Natural killer cell (primary cell): ENCODE measurements at regions not wholly inside any gene's neighbourhood (a gene's known extent, or its start where the extent isn't known, plus 50 kb on each side); places are given as distances from the start of the nearest gene placed in this dataset.

Experiments used
- ATAC-seq, 3 donors: fragments of 150-1000 bp in 2 of 3; fragments of 200-7000 bp in 1 of 3; cut with Tn5 transposase; 1 replicate in 1 of 3; 2 replicates in 2 of 3; pipeline ENCODE4 v1.10.0; 2021; ENCODE audit warnings: mild to moderate bottlenecking in 2 of 3, moderate library complexity in 2 of 3
- DNase-seq, 2 donors: peaks; one replicate each; pipeline versions ENCODE4 v3.0.0 to v3.0.0-alpha.2; 2013 to 2021; ENCODE audit warnings: mixed read lengths in 1 of 2
- H3K27ac ChIP-seq: one replicate; pipeline ENCODE4 v1.5.1; 2013; ENCODE audit warnings: mild to moderate bottlenecking, low read length
- H3K27me3 ChIP-seq: one replicate; pipeline ENCODE4 v1.6.1; 2013; ENCODE audit warnings: low read length; ENCODE audit not compliant: control insufficient read depth, insufficient read depth
- H3K36me3 ChIP-seq: one replicate; pipeline ENCODE4 v1.6.1; 2013; ENCODE audit warnings: low read length; ENCODE audit not compliant: control insufficient read depth, insufficient read depth
- H3K4me1 ChIP-seq: one replicate; pipeline ENCODE4 v1.6.1; 2013; ENCODE audit warnings: low read length; ENCODE audit not compliant: control insufficient read depth, insufficient read depth
- H3K4me3 ChIP-seq: one replicate; pipeline ENCODE4 v1.5.1; 2013; ENCODE audit warnings: low read length
- H3K9me3 ChIP-seq: one replicate; pipeline ENCODE4 v1.6.1; 2013; ENCODE audit warnings: low read length; ENCODE audit not compliant: control insufficient read depth, insufficient read depth
- H3K27ac Mint-ChIP-seq, 2 donors: one replicate each; pipeline ENCODE4 v1.8.0; 2022; ENCODE audit warnings: mild to moderate bottlenecking in 2 of 2, mixed read lengths in 2 of 2, moderate library complexity in 1 of 2
- H3K27me3 Mint-ChIP-seq, 2 donors: one replicate each; pipeline ENCODE4 v1.8.0; 2022; ENCODE audit warnings: low read depth in 2 of 2, mixed read lengths in 2 of 2
- H3K36me3 Mint-ChIP-seq: one replicate; pipeline ENCODE4 v1.8.0; 2022; ENCODE audit warnings: mixed read lengths
- H3K4me1 Mint-ChIP-seq, 2 donors: one replicate each; pipeline ENCODE4 v1.8.0; 2022; ENCODE audit warnings: mixed read lengths in 2 of 2
- H3K4me3 Mint-ChIP-seq: one replicate; pipeline ENCODE4 v1.8.0; 2022; ENCODE audit warnings: mild to moderate bottlenecking, moderate library complexity, mixed read lengths
- H3K9me3 Mint-ChIP-seq, 2 donors: one replicate each; pipeline ENCODE4 v1.8.0; 2022; ENCODE audit warnings: mixed read lengths in 2 of 2
- CTCF ChIP-seq: fragments of 200-600 bp; IDR thresholded peaks from one replicate; pipeline ENCODE4 v1.8.0; 2022; ENCODE audit warnings: antibody characterized with exemption
- WGBS: methylation state at CpG from one replicate; pipeline ENCODE4 v1.1.7; 2013; ENCODE audit warnings: missing lambda C conversion rate; ENCODE audit not compliant: insufficient coverage; 5-methylcytosine and 5-hydroxymethylcytosine counted together
- intact Hi-C: fragments of 100-400 bp; cut with micrococcal nuclease; formaldehyde crosslinking; loops from one replicate; pipeline ENCODE4 v1.14.2; 2022

DNA sequence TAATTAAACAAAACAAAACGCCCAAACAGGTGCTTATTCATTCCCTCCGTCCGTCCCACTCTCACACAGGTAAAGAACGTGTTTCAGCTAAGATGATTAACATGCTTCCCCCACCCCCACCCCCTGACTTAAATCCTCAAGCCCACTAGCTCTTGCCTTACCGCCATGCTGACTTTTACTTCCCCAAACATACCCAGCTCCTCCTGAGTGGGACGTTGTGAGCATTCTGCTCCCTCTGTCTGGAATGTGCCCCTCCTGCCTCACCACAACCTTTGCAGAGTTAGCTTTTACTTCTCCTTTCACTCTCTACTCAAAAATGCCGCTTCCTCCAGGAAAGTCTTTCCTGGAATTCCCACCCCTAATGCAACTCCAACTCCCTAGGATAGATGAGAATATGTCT is 774.0 kb upstream of the RBFOX1 start:
- no peaks in the 10 kb centered on the region for H3K27me3 Mint-ChIP-seq
- H3K9me3 Mint-ChIP-seq: peaks cover 2 to 13% of the 10 kb centered on the region in 2 donors
- H3K4me3 Mint-ChIP-seq: no peak overlapping the region
- H3K36me3 Mint-ChIP-seq: no peaks in the 10 kb centered on the region
- DNase-seq (no peak), ATAC-seq (no peak)
- no peak for TF ChIP-seq CTCF
- Histone ChIP-seq H3K4me1 (no peaks in the 10 kb centered on the region), H3K27ac (no peak overlapping the region), H3K36me3 (no peaks in the 10 kb centered on the region), H3K27me3 (no peaks in the 10 kb centered on the region), H3K9me3 (no peaks in the 10 kb centered on the region), H3K4me3 (no peak overlapping the region)
- no peak overlapping the region for H3K27ac Mint-ChIP-seq
- 12% methylated on average over 7 of the region's 7 CpGs for WGBS
- H3K4me1 Mint-ChIP-seq: no peaks in the 10 kb centered on the region
- intact Hi-C loops: no loop called here

GRCh38 chr16:6558126-6558525 is 774.5 kb upstream of the RBFOX1 start:
- H3K9me3 ChIP-seq: no peaks in the 10 kb centered on the region
- H3K27me3 ChIP-seq: no peaks in the 10 kb centered on the region
- DNase-seq (no peak), ATAC-seq (no peak)
- H3K4me3 Mint-ChIP-seq: no peak overlapping the region
- intact Hi-C loops: no loop called here
- 11% methylated on average over 8 of the region's 8 CpGs for WGBS
- H3K36me3 Mint-ChIP-seq: no peaks in the 10 kb centered on the region
- H3K9me3 Mint-ChIP-seq: peaks cover 5 to 15% of the 10 kb centered on the region in 2 donors
- no peaks in the 10 kb centered on the region for H3K36me3 ChIP-seq
- no peak overlapping the region for H3K27ac Mint-ChIP-seq
- H3K4me1 ChIP-seq: no peaks in the 10 kb centered on the region
- no peaks in the 10 kb centered on the region for H3K27me3 Mint-ChIP-seq
- no peaks in the 10 kb centered on the region for H3K4me1 Mint-ChIP-seq
- no peak for TF ChIP-seq CTCF
- no peak overlapping the region for H3K4me3 ChIP-seq
- no peak overlapping the region for H3K27ac ChIP-seq

- Histone ChIP-seq H3K36me3 (no peaks in the 10 kb centered on the region), H3K4me3 (no peak overlapping the region), H3K27me3 (no peaks in the 10 kb centered on the region), H3K4me1 (no peaks in the 10 kb centered on the region), H3K27ac (no peak overlapping the region), H3K9me3 (no peaks in the 10 kb centered on the region)
- H3K27me3 Mint-ChIP-seq: no peaks in the 10 kb centered on the region
- 60% methylated on average over 8 of the region's 11 CpGs for WGBS
- DNase-seq: no peak
- TF ChIP-seq CTCF: no peak
- no peak overlapping the region for H3K4me3 Mint-ChIP-seq
- no peak for ATAC-seq
- no peaks in the 10 kb centered on the region for H3K36me3 Mint-ChIP-seq
- intact Hi-C loops: no loop called here
- H3K27ac Mint-ChIP-seq: no peak overlapping the region
- H3K4me1 Mint-ChIP-seq: no peaks in the 10 kb centered on the region
- peaks cover 3 to 13% of the 10 kb centered on the region in 2 donors for H3K9me3 Mint-ChIP-seq
Observed at GRCh38 chr16:6557353-6558023, 775.2 kb upstream of the RBFOX1 start.

DNA sequence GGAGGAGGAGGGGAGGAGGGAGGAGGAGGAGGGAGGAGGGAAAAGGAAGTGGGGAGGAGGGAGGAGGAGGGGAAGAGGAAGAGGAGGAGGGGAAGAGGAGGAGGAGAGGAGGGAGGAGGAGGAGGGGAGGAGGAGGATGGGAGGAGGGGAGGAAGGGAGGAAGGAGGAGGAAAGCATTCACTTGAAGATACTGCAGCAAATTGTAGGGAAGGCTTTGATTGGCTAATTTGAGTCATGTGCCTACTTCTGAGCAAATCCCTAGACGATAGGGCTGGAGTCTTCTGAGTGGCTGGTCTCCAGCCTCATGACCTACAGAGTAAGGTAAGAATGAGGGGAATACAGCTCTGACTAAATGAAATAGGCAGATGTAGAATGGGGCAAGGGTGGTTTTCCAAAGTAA is 783.2 kb upstream of the RBFOX1 start:
- no peaks in the 10 kb centered on the region for H3K36me3 Mint-ChIP-seq
- no peak overlapping the region for H3K27ac Mint-ChIP-seq
- no peak for TF ChIP-seq CTCF
- no peak overlapping the region for H3K4me3 Mint-ChIP-seq
- no peaks in the 10 kb centered on the region for H3K27me3 ChIP-seq
- no peak for ATAC-seq
- no peaks in the 10 kb centered on the region for H3K9me3 ChIP-seq
- H3K27me3 Mint-ChIP-seq: no peaks in the 10 kb centered on the region
- no peaks in the 10 kb centered on the region for H3K4me1 ChIP-seq
- no peak overlapping the region for H3K4me3 ChIP-seq
- no peaks in the 10 kb centered on the region for H3K36me3 ChIP-seq
- H3K4me1 Mint-ChIP-seq: no peaks in the 10 kb centered on the region
- H3K9me3 Mint-ChIP-seq: peaks cover 10 to 15% of the 10 kb centered on the region in 2 donors
- WGBS: 65% methylated on average over 1 of the region's 1 CpG
- H3K27ac ChIP-seq: no peak overlapping the region
- DNase-seq: no peak
- intact Hi-C loops: no loop called here
